ENCODE measurements at regions not wholly inside any gene's neighbourhood (a gene's known extent, or its start where the extent isn't known, plus 50 kb on each side); places are given as distances from the start of the nearest gene placed in this dataset.

GRCh38 chr17:53909802-53910201 lies 87.1 kb downstream of the KIF2B start:
- Mint-ChIP-seq H3K4me1 (no peaks in the 10 kb centered on the region), H3K27me3 (ENCODE audit: low read depth) (no peaks in the 10 kb centered on the region), H3K36me3 (ENCODE audit: low read depth) (no peaks in the 10 kb centered on the region), H3K9me3 (peaks cover 3% of the 10 kb centered on the region), H3K4me3 (no peak overlapping the region), H3K27ac (no peak overlapping the region)
- TF ChIP-seq, protein P1, sequence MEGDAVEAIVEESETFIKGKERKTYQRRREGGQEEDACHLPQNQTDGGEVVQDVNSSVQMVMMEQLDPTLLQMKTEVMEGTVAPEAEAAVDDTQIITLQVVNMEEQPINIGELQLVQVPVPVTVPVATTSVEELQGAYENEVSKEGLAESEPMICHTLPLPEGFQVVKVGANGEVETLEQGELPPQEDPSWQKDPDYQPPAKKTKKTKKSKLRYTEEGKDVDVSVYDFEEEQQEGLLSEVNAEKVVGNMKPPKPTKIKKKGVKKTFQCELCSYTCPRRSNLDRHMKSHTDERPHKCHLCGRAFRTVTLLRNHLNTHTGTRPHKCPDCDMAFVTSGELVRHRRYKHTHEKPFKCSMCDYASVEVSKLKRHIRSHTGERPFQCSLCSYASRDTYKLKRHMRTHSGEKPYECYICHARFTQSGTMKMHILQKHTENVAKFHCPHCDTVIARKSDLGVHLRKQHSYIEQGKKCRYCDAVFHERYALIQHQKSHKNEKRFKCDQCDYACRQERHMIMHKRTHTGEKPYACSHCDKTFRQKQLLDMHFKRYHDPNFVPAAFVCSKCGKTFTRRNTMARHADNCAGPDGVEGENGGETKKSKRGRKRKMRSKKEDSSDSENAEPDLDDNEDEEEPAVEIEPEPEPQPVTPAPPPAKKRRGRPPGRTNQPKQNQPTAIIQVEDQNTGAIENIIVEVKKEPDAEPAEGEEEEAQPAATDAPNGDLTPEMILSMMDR (IDR thresholded peaks at IDR 0.05; ENCODE audit: unreplicated experiment in 3 of 3), result no peak

DNA sequence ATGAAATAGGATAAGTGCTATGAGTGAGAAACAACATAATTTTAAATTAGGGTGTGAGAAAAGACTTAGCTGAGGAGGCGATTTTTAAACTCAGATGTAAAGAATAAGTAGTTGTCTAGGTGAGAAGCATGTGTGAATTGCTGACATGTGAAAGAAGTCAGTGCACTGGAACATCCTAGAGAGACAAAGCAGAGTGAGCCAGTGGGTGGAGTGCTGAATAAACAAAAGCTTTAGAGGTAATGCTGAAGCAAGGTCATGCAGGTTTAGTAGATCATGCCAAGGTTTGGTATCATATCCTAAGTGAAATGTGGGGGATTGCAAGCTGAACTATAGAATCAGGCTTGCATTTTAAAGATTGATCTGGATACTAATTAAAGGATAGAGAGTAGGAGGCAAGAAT lies 89.4 kb downstream of the KIF2B start:
- H3K9me3 Mint-ChIP-seq, result peaks cover 3% of the 10 kb centered on the region

GRCh38 chr17:53919356-53919755 lies 96.6 kb downstream of the KIF2B start:
- TF ChIP-seq, protein P1 (IDR thresholded peaks at IDR 0.05; ENCODE audit: unreplicated experiment in 3 of 3), result no peak
- Mint-ChIP-seq H3K36me3 (ENCODE audit: low read depth) (no peaks in the 10 kb centered on the region), H3K4me3 (no peak overlapping the region), H3K4me1 (peaks cover under 1% of the 10 kb centered on the region), H3K9me3 (peaks cover under 1% of the 10 kb centered on the region), H3K27ac (no peak overlapping the region), H3K27me3 (ENCODE audit: low read depth) (no peaks in the 10 kb centered on the region)

More for the DNA sequence above, 89.4 kb downstream of the KIF2B start:
- Mint-ChIP-seq H3K4me3 (no peak overlapping the region), H3K36me3 (ENCODE audit: low read depth) (no peaks in the 10 kb centered on the region), H3K4me1 (no peaks in the 10 kb centered on the region), H3K27ac (peak overlapping the region in 1 of 3 experiments; percentile 30), H3K27me3 (ENCODE audit: low read depth) (no peaks in the 10 kb centered on the region)
- TF ChIP-seq, protein P1 (IDR thresholded peaks at IDR 0.05; ENCODE audit: unreplicated experiment in 3 of 3), result no peak

DNA sequence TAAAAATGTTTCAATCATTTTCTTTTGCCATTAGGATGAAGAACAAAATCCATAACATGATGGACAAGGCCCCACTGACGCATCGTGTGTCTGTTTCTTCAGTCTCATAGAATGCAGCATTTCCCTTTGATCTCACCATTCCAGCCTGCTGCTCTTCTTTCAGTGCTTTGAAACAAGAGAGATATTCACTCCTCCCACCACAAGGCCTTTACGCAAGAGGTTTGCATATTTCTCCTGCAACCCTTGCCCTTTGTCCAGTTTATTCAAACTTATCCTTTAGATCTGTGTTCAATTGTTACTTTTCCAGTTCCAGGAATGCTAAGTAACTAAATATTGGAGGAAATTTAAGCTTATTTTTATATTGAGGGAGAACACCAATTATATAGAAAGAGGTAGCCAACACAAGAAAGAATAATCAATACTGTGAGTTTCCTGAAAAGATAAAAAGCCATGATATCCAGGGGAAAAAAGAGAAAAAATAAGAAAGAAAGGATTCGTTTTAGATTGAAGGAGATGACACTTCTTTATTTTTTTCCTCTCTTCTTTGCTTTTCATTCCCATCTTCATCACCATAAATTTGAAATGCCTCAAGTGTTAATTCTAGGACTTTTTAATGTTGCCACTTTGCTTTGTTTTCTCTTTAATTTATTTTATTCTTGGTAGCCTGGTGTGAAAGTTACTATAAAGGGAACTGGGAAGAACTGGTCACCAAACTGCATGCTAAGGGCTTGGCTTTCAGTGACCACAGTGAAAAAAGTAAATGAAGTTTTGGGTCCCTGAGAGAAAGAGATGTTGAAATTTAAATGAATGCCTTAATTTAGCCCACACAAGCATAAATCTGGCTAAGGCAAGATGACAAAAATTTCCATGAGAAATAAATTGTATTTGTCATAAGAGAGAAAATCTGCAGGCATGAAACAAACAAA lies 102.1 kb downstream of the KIF2B start:
- Mint-ChIP-seq H3K4me1 (peaks cover 11% of the 10 kb centered on the region), H3K4me3 (no peak overlapping the region), H3K27ac (peak overlapping the region; percentile 1 to 31 (median 14)), H3K27me3 (ENCODE audit: low read depth) (no peaks in the 10 kb centered on the region), H3K9me3 (no peaks in the 10 kb centered on the region), H3K36me3 (ENCODE audit: low read depth) (no peaks in the 10 kb centered on the region)
- TF ChIP-seq, protein P1 (IDR thresholded peaks at IDR 0.05; ENCODE audit: unreplicated experiment in 3 of 3), result no peak

- Mint-ChIP-seq H3K36me3 (ENCODE audit: low read depth) (no peaks in the 10 kb centered on the region), H3K27me3 (ENCODE audit: low read depth) (no peaks in the 10 kb centered on the region), H3K27ac (no peak overlapping the region), H3K4me3 (no peak overlapping the region), H3K4me1 (no peaks in the 10 kb centered on the region), H3K9me3 (no peaks in the 10 kb centered on the region)
- TF ChIP-seq, protein P1 (IDR thresholded peaks at IDR 0.05; ENCODE audit: unreplicated experiment in 3 of 3), result no peak
Measured at GRCh38 chr17:53932386-53932785, 109.7 kb downstream of the KIF2B start.

GRCh38 chr17:53934931-53935330 lies 112.2 kb downstream of the KIF2B start:
- no peak overlapping the region for H3K27ac Mint-ChIP-seq
- no peak overlapping the region for H3K4me3 Mint-ChIP-seq
- no peaks in the 10 kb centered on the region for H3K9me3 Mint-ChIP-seq
- no peaks in the 10 kb centered on the region for H3K27me3 Mint-ChIP-seq (ENCODE audit: low read depth)
- TF ChIP-seq, protein P1 (IDR thresholded peaks at IDR 0.05; ENCODE audit: unreplicated experiment in 3 of 3), result no peak
- no peaks in the 10 kb centered on the region for H3K4me1 Mint-ChIP-seq
- H3K36me3 Mint-ChIP-seq (ENCODE audit: low read depth), result no peaks in the 10 kb centered on the region
